ENCODE measurements at regions not wholly inside any gene's neighbourhood (a gene's known extent, or its start where the extent isn't known, plus 50 kb on each side); places are given as distances from the start of the nearest gene placed in this dataset.

DNA sequence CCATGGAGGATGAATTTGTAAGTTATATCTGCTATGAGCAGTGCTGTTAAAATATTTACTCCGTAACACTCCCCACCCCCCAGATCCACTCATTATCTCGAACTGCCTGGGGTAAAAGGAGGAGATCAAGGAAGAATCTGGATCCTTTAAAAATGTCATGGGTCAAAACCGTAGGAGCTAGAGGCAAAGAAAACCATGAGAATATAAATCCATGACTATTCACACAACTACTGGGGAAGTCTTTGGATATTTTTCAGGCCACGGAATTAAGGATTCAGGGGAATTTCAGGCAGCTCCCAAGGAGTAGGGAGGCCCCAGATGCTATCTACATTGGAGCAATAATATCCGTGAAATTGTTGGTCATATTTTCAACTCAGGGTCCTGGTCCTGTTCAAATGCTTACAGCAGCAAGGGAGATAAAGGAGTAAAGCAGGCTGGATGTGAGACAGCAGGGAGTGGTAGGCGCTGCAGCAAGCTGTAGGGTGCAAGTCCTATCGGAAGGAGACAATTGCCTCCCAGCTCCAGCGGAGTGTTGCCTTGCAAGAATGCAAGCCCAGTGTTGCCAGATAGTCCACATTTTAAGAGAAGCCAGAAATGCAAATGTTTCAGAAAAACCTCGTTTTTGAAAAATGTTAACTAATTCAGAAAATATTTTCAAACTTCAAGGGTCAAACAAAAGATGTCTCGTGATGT lies 116.2 kb upstream of the KIT start:
- no peak overlapping the region for H3K4ac ChIP-seq (replicated peaks; ENCODE audit: insufficient read length, low read depth, low read length)
- H2BK20ac ChIP-seq (ENCODE audit: low read length) = no peak overlapping the region
- H2AFZ ChIP-seq (ENCODE audit: low read length) = no peak overlapping the region
- H3K79me1 ChIP-seq (ENCODE audit: low read depth, low read length) = no peaks in the 10 kb centered on the region
- H2BK120ac ChIP-seq (replicated peaks; ENCODE audit: low read depth, low read length) = no peak overlapping the region
- H3K4me1 ChIP-seq (replicated peaks in 1 of 4; ENCODE audit: control insufficient read depth in 3 of 4, insufficient read depth in 4 of 4, low read length in 3 of 4) = peaks cover 2 to 11% (median 4%) of the 10 kb centered on the region in 4 experiments; a peak in 4 of 7 replicates
- H3K4me2 ChIP-seq (ENCODE audit: insufficient read depth in 1 of 2, low read depth in 2 of 2, low read length in 2 of 2) = no peak overlapping the region; a peak in 1 of 4 replicates
- no peak overlapping the region for H3K56ac ChIP-seq (replicated peaks; ENCODE audit: insufficient read length, low read depth, low read length)
- DNase-seq (ENCODE audit: low read depth in 1 of 2, low spot score in 2 of 2) (no peak), FAIRE-seq (no peak)
- H3K79me2 ChIP-seq (ENCODE audit: control insufficient read depth in 1 of 2, insufficient read depth in 2 of 2, low read length in 2 of 2) = no peaks in the 10 kb centered on the region
- H2AK5ac ChIP-seq (ENCODE audit: low read depth, low read length) = no peak overlapping the region
- H3K4me3 ChIP-seq (ENCODE audit: extremely low read depth in 1 of 4, insufficient read depth in 2 of 4, low read depth in 3 of 4, low read length in 4 of 4) = no peak overlapping the region
- H4K20me1 ChIP-seq (replicated peaks in 1 of 2; ENCODE audit: control insufficient read depth in 1 of 2, insufficient read depth in 2 of 2, low read length in 2 of 2) = no peaks in the 10 kb centered on the region
- ChIA-PET CTCF (ENCODE audit: partially characterized antibody) (no interaction called here), POLR2A (ENCODE audit: partially characterized antibody) (no interaction called here)
- peaks cover 6% of the 10 kb centered on the region; the same call in 1 of the 2 replicates for H3K23me2 ChIP-seq (ENCODE audit: low read depth, low read length)
- no peak overlapping the region for H4K8ac ChIP-seq (ENCODE audit: extremely low read depth, insufficient read depth, low read length)
- no peaks in the 10 kb centered on the region for H3K36me3 ChIP-seq (ENCODE audit: control insufficient read depth in 2 of 4, insufficient read depth in 4 of 4, low read length in 3 of 4)
- no peak overlapping the region for H2BK5ac ChIP-seq (ENCODE audit: low read depth, low read length)
- H2BK12ac ChIP-seq (ENCODE audit: low read depth, low read length) = no peak overlapping the region
- H3K27me3 ChIP-seq (replicated peaks in 1 of 4; ENCODE audit: control insufficient read depth in 3 of 4, extremely low read depth in 1 of 4, insufficient read depth in 3 of 4, low read length in 3 of 4) = no peaks in the 10 kb centered on the region; a peak in 1 of 7 replicates
- H4K5ac ChIP-seq (ENCODE audit: insufficient read length, low read depth, low read length) = no peak overlapping the region
- WGBS, 2 experiments (ENCODE audit: extremely low coverage in 1 of 2, insufficient coverage in 1 of 2, insufficient read length in 1 of 2, insufficient replicate concordance in 2 of 2, low coverage in 1 of 2, low lambda C conversion rate in 2 of 2, missing lambda C conversion rate in 1 of 2) = 78% methylated on average over 10 of the region's 10 CpGs; no CpG with 5 or more reads in 1 of the 2 experiments
- H2BK15ac ChIP-seq (ENCODE audit: low read length) = no peak overlapping the region
- no peak overlapping the region for H3K27ac ChIP-seq (ENCODE audit: low read depth, low read length)
- H3K9ac ChIP-seq (replicated peaks in 1 of 4; ENCODE audit: extremely low read depth in 1 of 4, low read depth in 3 of 4, low read length in 3 of 4) = no peak overlapping the region
- no peak overlapping the region for H3K18ac ChIP-seq (ENCODE audit: extremely low read depth, low read length)
- no peak overlapping the region for H3K14ac ChIP-seq (ENCODE audit: insufficient read length)
- no peak overlapping the region for H4K91ac ChIP-seq (replicated peaks; ENCODE audit: insufficient read length, low read length)
- no peaks in the 10 kb centered on the region for H3K9me3 ChIP-seq (ENCODE audit: insufficient read depth in 2 of 2, low read depth in 1 of 2, low read length in 1 of 2)
- H3K23ac ChIP-seq (ENCODE audit: insufficient read length) = no peak overlapping the region
- TF ChIP-seq SP1 (IDR thresholded peaks at IDR 0.05; ENCODE audit: low read depth, low read length) = no peak
- no peak for TF ChIP-seq TAF7 (optimal IDR thresholded peaks at IDR 0.05; ENCODE audit: borderline replicate concordance, low read depth, low read length)
- TF ChIP-seq POU5F1 (IDR thresholded peaks at IDR 0.05; ENCODE audit: low read depth, low read length) = no peak
- no peak for TF ChIP-seq GABPA (IDR thresholded peaks at IDR 0.05; ENCODE audit: borderline replicate concordance, insufficient read depth, low read length)
- TF ChIP-seq, protein P1, sequence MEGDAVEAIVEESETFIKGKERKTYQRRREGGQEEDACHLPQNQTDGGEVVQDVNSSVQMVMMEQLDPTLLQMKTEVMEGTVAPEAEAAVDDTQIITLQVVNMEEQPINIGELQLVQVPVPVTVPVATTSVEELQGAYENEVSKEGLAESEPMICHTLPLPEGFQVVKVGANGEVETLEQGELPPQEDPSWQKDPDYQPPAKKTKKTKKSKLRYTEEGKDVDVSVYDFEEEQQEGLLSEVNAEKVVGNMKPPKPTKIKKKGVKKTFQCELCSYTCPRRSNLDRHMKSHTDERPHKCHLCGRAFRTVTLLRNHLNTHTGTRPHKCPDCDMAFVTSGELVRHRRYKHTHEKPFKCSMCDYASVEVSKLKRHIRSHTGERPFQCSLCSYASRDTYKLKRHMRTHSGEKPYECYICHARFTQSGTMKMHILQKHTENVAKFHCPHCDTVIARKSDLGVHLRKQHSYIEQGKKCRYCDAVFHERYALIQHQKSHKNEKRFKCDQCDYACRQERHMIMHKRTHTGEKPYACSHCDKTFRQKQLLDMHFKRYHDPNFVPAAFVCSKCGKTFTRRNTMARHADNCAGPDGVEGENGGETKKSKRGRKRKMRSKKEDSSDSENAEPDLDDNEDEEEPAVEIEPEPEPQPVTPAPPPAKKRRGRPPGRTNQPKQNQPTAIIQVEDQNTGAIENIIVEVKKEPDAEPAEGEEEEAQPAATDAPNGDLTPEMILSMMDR (IDR thresholded peaks at IDR 0.05; ENCODE audit: control extremely low read depth in 1 of 3, insufficient read depth in 1 of 3, low read depth in 1 of 3, low read length in 3 of 3) = no peak
- no peak for TF ChIP-seq ASH2L (IDR thresholded peaks at IDR 0.05; ENCODE audit: low read length)
- TF ChIP-seq EP300 (IDR thresholded peaks at IDR 0.05; ENCODE audit: borderline replicate concordance in 1 of 2, low read depth in 2 of 2, low read length in 2 of 2) = no peak
- TF ChIP-seq RFX5 (IDR thresholded peaks at IDR 0.05; ENCODE audit: borderline replicate concordance, low read depth, low read length) = no peak
- TF ChIP-seq CBX8 (IDR thresholded peaks at IDR 0.05; ENCODE audit: borderline replicate concordance, low read depth, low read length) = no peak
- no peak for TF ChIP-seq JUN (IDR thresholded peaks at IDR 0.05; ENCODE audit: low read depth, low read length)
- no peak for TF ChIP-seq JUND (IDR thresholded peaks at IDR 0.05; ENCODE audit: low read length)
